GM19023 (cell line): ENCODE measurements at regions not wholly inside any gene's neighbourhood (a gene's known extent, or its start where the extent isn't known, plus 50 kb on each side); places are given as distances from the start of the nearest gene placed in this dataset.

Source experiments
- ATAC-seq: cut with Tn5 transposase; IDR thresholded peaks from one replicate; pipeline ENCODE4 v1.9.1; 2021; ENCODE audit warnings: mild to moderate bottlenecking, moderate library complexity; ENCODE audit not compliant: unreplicated experiment

GRCh38 chr4:189443341-189443740 lies 497.3 kb upstream of the FRG1 start:
- ATAC-seq, result no peak

DNA sequence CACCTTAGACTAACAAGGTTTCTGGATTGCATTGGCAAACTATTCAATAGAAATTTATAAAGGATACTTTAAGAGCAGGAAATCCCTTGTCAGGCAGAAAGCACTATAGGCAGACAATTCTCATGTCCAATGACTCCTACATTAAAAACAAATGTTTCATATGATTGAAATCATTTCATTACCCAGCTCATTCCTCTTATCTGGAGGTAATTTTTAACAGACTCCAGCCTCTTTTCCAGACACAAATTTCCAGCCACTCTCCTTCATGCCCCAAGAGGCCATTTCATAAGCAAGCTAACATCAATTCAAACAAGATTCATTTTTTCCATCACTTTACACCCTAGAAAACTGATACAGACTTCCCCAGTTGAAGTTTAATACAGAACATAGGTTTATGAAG lies 495.1 kb upstream of the FRG1 start:
- no peak for ATAC-seq

DNA sequence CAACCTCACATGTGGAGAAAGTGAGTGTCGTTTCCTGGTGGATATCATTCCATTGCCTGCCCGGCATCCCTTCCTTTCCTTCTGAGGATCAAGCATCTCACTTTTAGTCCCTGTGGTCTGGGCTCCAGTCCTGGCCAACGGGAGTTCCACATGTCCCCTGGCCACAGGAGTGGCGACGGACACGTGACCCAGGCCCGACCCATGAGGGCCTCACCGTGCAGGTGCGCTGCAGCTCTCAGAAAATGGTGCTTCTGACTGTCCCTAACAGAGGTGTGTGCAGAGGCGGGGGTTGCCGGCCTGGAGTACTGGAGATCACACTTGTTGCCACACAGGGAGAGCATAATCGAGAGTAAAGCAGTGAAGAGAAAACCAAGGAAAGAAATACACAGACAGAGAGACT lies 476.9 kb upstream of the FRG1 start:
- no peak for ATAC-seq

GRCh38 chr4:189494407-189494806 lies 446.3 kb upstream of the FRG1 start:
- no peak for ATAC-seq

GRCh38 chr4:189497516-189497915 lies 443.2 kb upstream of the FRG1 start:
- ATAC-seq, result no peak

DNA sequence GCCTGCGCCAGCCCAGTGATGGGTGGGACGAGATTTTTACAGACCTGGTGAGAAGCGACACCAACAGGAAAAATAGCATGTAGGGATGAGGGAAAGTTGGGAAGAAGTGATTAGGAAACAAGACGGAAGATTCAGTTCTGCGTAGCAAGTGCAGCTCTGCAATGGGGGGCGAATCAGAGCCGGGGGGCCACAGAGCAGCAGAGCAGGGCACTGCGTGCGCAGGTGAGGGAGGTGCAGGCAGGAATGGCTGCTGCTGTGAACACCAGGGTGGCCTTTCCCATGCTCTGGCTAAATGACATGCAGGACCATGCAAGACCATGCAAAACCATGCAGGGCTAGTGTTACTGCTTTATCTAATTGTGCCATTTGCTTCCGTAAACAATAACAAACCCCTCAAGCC lies 442.7 kb upstream of the FRG1 start:
- no peak for ATAC-seq

- no peak for ATAC-seq
Observed at GRCh38 chr4:189498457-189498856, 442.2 kb upstream of the FRG1 start.

DNA sequence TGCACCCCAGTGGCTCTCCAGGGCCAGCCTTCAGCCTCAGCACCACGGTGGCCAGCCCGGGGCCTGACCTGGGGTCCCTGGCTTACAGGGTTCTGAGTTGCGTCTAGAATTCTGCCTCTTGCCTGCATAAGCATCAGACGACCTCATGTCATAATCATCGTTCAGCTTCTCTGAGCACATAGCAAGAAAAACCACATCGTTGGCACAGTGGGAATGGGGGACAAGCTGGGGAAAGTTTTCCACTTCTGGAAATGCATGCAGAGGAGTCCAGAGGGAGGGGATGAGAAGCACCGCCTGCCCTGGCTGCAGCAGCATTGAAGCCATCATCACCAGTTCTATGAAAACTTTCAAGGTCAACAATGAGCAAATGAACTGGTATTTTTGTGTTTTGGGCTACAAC lies 441.0 kb upstream of the FRG1 start:
- no peak for ATAC-seq

DNA sequence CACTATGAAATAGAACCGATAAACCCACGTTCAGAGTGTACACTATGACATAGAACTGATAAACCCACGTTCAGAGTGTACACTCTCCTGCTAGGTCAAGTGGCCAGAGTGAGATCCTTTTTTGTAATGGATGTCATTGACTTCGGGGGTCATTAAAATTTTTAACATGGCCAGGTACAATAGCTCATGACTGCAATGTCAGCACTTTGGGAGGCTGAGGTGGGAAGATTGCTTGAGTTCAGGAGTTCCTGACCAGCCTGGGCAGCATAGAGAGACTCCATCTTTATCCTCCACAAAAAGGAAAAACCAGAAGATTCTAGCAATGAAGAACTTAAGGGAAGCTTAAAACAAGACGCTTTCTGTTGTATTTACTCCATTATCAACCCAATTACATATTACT lies 439.7 kb upstream of the FRG1 start:
- no peak for ATAC-seq

- ATAC-seq, result no peak
Observed at GRCh38 chr4:189502841-189503435, 437.7 kb upstream of the FRG1 start.

GRCh38 chr4:189504220-189504619 lies 436.5 kb upstream of the FRG1 start:
- no peak for ATAC-seq

DNA sequence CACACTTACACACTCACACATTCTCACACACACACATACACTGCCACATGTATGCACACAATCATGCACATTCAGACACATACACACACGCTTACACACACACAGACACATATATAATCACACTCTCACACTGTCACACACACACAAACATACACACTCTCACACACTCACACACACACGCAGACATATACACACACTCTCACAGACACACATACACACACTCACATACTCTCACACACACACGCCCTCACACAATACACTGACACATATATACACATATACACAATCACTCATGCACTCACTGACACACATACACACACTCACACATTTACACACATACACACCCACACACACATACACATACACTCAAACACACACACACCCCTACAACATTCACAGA lies 435.3 kb upstream of the FRG1 start:
- no peak for ATAC-seq

DNA sequence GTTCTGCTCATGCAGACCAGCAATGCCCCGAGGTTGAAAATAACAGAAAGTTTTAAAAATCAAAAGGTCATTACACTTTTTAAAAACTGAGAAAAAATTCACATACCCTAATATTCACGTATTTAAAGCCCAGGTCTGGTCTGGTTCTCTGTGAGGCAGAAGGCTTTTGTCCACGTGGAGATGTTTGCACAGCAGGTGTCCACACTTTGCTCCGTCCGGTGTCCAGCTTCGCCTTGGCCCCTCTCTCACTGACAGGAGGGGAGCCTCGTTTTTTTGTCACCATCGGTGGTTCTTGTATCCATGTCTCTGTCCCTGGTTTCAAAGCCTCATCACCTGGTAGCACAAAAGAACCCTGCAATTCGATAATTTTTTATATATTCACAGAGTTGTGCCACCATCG lies 434.6 kb upstream of the FRG1 start:
- ATAC-seq, result no peak

DNA sequence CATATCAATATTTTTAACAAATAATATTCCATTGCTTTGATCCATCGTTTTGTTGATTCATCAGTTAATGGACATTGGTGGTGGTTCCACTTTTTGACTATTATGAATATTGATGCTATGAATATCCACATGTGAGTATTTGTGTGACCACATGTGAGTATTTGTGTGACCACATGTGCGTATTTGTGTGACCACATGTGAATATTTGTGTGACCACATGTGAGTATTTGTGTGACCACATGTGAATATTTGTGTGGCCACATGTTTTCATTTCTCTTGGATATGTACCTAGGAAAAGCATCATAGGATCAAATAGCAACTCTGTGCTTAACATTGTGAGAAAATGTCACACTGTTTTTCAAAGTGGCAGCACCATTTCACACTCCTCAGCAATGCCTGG lies 433.6 kb upstream of the FRG1 start:
- no peak for ATAC-seq

DNA sequence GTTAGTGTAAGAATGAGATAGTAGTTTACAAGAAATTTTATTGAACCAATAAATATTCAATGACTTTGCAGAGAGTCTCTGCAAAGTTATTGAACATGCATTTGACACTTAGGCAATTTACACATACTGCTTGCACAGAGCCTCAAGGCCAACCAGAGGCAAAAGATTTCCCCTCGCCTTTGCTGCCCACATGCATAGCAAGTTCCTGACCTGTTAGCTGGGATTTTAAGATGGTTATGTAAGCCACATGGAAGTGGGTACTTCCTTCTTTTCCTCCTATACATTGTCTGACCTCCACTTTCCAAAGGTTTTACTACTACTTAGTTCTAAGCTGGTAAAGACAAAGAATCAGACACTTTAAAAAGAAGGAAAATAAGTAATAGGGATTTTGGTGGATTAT lies 430.1 kb upstream of the FRG1 start:
- no peak for ATAC-seq

DNA sequence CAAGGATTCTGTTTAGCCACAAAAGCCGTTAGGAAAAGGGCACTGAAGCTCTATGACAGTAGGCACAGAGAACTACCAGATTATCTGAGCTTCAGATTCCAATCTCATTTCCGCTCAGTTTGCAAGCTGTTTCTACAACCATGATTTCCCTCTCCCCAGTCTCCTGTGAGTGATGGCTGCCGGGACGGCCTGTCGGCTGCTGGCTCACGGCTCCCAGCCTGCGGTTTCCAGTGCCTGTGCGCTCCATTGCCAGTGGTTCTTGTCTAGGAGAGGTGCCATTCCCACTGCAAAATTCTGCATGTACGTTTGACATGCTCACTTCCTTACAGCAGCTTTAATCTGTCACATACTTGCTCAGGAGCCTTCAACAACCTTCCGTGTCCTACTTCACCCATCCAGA lies 429.1 kb upstream of the FRG1 start:
- ATAC-seq, result no peak

DNA sequence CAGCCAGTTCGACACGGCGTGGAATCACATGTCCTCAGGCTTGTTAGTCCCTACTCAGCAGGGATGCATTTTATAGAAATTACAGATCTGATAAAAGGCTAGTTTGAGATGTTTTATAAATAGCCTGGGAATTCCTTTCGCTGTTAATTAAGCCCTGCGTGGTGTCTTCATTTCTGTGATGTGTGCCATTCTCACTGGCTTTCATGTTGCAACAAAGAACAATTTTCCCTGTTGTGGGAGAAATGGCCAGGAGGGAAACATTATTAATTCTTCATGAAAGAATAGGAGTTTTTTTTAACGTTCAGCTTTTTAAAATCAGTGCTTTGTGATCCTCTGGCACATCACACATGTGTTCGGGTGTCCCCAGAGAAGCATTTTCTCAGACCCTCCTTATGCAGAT lies 427.3 kb upstream of the FRG1 start:
- ATAC-seq, result no peak

DNA sequence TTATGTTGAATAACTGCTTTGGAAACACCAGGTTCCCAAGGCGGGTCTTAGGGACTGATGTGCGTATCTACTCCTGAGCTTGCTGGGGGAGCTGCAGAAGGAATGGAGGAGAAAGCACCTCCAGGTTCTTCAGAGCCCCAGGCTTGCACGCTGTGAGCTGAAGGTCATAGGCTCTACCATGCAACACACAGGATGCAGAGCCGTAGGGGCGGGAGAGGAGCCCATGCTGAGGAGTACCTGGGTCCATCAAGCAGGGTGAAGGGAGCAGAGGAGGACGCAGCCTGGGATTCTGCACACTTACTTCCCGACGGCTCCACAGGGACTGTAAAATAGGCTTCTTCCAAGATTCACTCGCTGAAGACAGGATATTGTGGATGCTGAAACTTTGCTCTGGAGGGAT lies 426.5 kb upstream of the FRG1 start:
- ATAC-seq, result no peak

DNA sequence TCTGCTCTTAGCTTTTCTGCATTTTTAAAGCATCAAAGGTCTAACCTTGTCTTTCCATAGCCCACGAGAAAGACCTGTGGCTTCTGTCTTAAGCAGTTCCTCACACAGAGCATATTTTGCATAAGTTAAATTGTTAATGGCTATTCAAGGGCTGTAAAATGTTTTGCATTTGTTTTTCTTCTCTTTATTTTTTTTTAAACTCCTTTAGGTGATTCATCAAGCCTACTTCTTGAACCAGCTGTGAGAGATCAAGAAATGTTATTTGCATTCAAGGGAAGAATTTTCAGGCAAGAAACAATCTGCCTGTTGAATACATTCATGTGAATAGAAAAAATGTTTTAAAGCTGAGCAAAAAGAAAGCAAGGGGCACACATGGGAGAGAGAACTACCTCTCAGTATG lies 423.8 kb upstream of the FRG1 start:
- no peak for ATAC-seq

GRCh38 chr4:189519186-189519585 lies 421.5 kb upstream of the FRG1 start:
- ATAC-seq, result no peak

DNA sequence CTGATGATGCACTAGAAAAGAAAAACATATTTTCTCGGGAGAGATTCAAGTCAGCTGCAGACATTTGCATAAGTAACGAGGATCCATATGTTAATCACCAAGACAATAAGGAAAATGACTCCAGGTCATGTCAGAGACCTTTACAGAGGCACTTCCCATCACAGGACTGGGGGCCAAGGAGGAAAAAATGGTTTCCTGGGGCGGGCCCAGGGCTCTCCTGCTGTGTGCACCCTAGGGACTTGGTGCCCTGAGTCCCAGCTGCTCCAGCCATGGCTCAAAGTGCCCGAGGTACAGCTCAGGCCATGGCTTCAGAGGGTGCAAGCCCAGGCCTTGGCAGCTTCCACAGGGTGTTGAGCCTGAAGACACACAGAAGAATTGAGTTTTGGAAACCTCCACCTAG lies 415.4 kb upstream of the FRG1 start:
- ATAC-seq, result no peak

- ATAC-seq, result no peak
Observed at GRCh38 chr4:189530848-189531247, 409.8 kb upstream of the FRG1 start.

DNA sequence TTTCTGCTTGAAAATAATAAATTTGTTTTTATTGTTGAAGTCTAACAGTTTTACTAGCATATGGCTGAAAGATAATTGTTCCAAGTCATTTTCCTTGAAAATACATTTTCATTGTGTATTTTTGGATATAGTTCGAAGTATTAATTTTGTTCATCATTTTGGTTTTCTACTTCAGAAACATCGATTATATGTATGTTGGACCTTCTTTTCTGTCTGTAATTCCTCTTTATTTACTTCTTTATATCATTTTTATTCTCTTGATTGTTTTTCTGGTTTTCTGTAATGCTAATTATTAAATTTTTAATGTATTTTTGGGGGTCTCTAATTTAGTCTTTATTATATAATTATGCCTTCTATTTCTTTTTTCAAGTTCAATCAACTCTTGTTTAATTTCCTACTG lies 407.1 kb upstream of the FRG1 start:
- no peak for ATAC-seq

GRCh38 chr4:189547559-189547958 lies 393.1 kb upstream of the FRG1 start:
- no peak for ATAC-seq
